Cerebellar nuclear complex (tissue), 1 donor: ENCODE measurements at regions not wholly inside any gene's neighbourhood (a gene's known extent, or its start where the extent isn't known, plus 50 kb on each side); places are given as distances from the start of the nearest gene placed in this dataset.

Source experiments
- DNase-seq, 2 experiments: peaks; one replicate each; lab custom pipeline; 2025; lab: John Stamatoyannopoulos, UW

DNA sequence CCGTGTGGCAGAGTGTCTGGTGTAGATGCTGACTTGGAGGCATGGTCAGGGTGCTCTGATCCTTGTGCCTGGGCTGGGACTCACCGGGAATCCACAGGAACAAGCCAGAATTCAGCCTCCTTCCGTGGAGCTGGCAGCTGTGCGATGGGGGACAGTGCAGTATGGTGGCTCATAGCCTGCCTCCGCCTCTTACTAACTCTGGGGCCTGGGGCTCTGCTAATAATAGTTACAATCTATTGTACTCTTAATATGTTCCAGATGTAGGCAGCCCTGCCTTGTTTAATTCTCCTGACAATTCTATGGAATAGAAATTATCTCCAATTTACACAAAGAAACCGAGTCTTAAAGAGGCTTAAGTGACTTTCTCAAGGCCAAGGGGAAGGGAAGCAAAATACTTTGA lies 77.6 kb downstream of the PCDH1 start:
- DNase-seq: no peak

DNA sequence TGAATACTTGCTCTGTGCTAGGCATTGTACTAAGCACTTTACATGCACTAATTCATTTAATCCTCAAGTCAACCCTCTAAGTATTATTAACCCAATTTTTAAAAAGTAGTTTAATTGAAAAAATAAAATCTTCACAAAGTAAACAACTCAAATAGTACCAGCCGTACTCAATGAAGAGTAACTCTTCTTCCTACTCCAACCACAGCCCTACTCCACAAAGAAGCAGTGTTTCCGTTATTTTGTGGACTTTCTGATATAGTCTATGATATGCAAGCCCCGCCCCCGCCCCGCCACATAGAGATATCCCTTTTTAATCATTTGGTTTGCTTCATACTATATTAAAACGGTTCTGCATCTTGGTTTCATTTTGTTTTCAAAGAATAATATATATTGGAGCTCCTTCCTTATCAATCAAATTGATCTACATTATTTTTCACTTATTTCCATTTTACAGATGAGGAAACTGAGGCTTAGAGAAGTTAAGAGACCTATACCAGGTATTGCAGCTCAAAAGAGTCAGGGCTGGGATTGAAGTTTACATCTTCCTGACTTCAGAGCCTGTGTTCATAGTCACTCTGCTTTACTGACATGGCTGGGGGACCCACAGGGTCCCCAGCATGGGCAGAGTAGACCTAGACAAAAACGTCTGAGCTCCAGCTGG lies 78.6 kb downstream of the PCDH1 start:
- no peak for DNase-seq

DNA sequence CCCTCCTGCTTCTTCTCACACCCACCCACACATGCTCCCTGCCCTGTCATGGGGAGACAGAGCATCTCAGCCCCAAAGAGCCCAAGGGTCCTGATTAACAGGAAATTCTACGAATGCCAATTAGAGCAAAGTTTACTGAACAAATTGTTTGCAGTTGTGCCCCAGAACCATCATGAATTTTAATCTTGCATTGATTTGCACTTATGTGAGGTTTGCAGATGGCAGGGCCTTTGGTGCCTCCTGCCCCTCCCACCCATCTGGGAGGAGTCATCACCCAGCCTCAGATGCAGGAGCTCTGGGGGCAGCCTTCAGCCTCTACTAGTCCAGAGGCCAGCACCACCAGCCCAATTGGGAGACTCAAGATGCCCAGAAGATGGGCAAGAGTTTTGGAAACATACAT lies 80.8 kb downstream of the PCDH1 start:
- DNase-seq: no peak

DNA sequence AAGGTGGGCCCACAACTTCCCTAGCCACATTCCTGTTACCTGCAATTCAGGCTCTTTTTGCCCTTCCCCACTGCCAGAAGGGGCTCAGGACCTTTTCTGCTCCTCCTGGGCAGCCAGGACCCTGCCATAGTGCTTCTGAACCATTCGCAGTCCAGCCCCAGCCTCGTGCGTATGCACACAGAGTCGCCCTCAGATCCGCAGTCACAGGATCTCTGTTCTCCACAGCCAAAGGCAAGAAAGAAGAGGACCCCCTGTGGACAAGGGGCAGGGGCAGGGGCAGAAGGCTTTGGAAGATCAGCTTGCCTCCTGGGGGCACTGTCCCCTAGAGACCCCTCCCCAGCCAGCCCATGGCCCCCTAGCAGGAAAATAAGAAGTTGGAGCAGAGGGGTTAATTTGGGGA lies 82.8 kb downstream of the PCDH1 start:
- no peak for DNase-seq

DNA sequence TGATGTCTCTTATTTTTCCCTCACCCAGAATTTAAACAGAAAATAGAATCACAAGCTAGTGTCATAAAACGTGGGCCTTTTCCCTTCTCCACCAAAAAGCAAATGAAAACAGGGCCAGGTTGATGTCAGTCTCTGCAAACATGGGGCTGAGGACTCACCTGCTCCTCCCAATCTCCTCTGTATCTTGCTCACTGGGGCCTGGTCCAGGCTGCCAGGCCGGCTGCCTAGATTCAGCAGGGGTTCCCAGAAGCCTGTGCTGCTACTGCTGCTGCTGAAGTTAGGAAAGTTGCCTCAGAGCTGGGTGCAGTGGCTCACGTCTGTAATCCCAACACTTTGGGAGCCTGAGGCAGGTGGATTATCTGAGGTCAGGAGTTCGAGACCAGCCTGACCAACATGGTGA lies 84.3 kb downstream of the PCDH1 start:
- peak in 1 of 2 experiments; percentile 56 for DNase-seq

DNA sequence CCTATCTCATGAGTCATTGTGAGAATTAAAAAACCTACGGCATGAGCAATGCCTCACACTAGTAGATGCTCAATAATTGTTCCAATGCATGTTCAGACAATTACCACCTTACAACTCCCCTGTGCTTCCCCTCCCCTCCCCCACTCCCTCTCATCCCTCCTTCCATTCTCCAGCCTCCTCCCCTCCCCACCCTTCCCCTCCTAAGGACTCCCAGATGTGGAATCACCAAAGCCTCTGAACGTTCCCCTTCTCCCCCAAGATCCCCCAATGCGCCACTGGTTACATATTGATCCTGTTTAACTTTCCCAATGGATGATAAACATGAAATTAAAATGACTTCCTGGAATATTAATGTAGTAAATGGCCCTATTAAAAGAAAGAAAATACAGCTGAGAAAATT lies 84.8 kb downstream of the PCDH1 start:
- DNase-seq: no peak

DNA sequence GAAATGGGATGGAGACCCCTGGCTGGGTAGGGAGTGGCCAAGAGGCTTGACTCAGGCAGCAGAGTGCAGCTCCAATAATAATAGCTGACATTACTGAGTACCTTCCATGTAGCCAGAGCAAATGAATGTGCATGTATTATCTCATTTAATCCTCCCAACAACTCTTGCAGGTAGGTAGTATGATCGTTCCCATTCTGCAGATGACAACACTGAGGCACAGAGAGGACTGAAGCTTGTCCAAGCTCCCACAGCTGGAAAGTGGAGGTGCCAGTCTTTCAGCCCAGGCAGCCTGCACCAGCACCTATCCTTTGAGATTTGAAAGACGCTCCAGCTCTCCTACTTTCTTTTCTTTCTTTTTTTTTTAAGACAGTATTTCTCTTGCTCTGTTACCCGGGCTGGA lies 87.6 kb downstream of the PCDH1 start:
- DNase-seq: no peak

DNA sequence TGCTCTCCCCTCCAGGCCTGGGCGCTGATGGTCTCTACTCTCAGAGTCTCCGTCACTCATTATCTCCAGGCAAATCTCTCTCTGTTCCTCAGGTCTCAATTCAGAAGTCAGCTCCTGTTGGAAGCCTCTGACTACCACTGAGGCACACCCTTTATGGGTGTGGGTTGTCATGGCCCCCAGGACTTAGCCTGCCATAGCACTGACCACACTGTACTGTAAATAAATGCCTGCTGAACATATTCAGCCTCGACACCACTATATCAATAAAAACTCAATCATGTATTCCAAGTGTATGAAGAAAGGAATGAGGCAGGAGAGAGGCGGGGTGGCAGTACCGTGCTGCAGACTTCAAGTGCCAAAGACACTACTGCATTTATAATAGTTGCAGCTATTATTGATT lies 88.9 kb downstream of the PCDH1 start:
- no peak for DNase-seq

DNA sequence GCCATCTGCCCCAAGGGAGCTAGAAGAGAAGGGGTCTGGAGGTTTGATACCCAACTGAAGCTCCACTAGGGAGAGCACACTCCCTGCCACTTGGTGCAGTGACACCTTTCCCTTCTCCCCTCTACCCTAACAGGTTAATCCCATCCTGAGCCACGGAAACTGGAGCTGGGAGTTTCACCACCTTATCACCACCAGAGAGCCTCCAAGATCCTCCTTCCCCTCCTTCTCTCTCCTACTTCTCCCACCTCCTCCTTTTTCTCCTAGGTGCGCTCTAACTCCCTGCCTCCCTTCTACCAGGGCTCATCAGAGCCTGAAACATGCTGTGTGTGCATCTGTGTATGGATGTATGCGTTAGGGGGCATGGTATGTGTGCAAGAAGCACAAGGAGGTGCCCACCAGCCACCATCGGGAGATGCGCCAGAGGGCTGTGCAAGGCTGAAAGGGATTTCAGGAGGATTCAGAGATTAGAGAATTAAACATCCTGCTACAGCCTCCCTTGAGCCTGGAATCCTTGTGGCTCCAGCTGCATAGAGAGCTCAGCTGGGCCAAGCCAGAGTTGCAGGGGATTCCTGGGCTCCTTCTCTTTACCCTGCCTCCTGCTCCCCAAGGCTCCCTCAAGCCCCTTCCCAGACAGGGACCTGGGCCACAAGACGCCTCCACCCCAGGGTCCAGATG lies 89.8 kb downstream of the PCDH1 start:
- DNase-seq: no peak

DNA sequence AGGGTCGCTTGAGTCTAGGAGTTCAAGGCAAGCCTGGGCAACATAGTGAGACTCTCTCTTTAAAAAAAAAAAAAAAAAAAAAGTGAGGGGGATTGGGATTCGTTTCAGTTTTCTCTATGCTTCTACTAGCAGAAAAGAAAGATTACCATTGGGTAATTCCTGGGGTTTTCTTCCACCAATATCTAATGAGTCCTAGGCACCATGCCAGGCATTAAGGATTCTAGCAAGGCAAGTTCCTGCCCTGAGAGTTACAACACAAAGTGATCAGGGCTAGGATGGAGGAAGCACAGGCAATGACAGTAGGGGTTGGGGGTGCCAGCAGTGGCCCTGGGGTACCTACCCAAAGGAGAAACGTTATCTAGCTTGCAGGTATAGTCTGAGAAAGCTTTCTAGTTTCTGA lies 90.8 kb downstream of the PCDH1 start:
- DNase-seq: no peak

DNA sequence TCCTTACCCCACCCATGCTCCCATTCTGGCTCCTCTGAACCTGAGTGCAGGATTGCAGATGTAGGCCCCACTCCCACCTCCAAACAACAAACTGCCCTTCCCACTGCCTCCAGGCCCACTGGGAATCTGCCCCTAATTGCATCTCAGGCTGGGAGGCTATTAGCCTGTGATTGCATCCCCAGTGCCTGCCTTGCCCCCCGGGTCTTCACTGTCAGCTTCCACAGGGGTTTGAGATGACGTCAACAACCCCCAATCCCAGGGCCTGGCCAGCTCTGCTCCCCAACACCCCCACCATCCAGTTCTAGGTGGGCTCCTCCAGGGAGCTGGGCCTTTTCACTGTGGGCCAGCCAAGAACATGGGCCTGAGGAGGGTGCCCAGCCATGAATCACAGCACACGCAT lies 91.5 kb downstream of the PCDH1 start:
- DNase-seq: no peak

DNA sequence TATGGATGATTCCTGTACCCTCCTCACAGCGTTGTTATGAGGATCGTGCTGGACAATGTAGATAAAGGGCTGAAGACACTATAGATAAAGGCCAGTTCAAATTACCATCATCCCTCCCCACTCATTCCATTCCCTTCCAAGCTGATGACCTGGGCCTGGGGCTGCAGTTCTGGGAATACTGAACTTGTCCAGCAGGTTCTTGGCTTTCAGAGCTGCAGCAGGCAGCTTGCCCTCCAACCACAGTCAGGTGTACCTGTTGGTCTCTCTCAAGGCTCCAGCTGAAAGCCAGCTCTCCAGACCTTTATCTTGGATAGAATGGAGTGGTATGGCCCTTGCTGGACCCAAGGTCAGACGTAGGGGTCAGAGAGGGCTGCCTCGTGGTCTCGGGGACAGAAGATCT lies 92.5 kb downstream of the PCDH1 start:
- no peak for DNase-seq

DNA sequence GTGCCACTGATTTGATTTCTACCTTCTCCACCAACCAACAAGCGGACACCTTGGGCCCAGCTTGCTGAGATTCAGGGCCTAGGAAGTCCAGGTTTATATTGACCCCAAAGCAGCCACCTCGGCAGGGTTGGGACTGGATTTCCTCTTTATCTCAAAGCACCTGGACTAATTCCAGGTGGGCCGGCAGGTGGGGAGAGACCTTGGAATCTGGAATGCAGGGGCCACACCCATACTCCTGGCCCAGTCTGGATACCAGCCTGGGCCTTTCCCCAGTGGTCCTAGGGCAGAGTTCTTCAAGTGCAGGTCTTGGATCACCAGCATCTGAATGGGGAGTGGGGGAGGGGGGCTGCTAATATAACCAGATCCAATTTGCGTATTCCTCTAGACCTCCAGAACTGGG lies 93.1 kb downstream of the PCDH1 start:
- DNase-seq: no peak

DNA sequence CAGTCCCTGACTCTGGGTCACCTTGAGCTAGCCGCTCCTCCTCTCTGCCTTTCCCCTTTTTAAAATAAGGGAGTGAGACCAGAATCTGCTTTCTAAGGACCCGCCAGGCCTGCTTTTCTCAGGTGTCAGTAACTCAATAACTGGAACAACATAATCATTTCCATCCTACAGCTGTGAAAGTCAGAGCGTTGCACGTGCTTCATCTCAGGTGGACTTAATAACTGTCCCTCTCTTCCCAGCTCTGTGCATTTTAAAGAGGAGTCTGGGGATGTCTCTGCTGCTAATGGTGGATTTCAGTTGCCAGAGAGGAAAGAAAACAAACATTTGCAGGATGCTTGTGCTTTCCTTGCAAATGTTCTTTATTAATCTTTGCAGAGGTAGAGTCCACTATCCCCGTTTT lies 93.7 kb downstream of the PCDH1 start:
- DNase-seq: no peak

DNA sequence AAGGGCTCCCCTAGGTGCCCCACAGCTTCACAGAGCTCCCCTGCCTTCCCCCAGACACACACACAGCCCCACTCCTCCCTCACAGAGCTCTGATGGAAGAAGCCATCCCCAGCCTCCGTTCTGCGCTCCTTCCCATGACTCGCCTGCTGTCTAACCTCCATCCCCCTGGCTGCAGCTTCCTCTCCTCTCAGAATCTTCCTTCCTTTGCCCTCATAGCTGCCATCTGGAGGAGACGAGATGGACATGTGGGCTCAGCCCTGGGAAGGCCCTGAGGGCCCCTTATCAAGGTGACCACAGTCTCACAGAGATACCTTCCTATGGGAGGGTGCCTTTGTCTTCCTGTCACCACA lies 94.3 kb downstream of the PCDH1 start:
- DNase-seq: no peak

DNA sequence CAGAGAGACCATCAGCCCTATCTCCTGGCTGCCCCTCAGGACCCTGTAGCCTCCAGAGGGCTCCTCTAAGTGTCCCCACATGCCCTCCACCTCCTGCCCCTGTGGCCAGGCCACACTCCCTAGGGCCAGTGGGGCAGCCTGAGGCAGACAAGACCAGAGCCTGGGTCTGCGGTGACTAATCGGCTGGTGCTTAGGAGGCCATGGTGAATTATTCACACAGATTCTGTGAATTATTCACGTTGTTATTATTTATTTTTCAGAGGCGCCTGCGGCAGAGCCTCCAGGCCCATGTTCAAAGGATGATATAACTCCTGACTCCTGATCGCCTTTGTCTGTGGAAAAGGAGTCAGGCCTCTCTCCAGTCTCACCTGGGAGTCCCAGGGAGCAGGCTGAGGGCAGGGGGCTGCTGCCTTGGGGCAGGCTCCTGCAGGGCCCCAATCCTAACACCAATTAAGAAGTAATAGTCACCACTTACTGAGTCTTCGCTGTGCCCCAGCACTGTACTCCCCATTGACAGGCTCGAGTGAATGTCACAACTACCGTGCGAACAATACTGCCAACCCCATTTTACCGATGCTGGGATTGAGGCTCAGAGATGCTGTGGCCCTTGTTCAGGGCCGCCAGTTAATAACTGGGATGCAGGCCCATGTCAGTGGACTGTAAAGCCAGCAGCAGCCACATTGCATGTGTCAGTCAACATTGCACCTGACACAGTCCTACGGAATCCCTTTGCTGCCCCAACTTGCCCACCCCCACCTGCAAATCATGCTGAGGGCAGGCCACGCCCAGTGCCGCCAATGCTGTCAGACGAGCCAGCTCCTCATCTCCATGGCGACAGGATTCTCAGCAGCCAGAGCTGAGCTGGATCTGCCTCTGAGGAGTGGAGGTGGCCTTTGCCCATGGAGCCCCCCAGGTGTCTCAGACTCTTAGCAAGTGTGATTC lies 94.9 kb downstream of the PCDH1 start:
- peak; percentile 15 to 24 for DNase-seq

DNA sequence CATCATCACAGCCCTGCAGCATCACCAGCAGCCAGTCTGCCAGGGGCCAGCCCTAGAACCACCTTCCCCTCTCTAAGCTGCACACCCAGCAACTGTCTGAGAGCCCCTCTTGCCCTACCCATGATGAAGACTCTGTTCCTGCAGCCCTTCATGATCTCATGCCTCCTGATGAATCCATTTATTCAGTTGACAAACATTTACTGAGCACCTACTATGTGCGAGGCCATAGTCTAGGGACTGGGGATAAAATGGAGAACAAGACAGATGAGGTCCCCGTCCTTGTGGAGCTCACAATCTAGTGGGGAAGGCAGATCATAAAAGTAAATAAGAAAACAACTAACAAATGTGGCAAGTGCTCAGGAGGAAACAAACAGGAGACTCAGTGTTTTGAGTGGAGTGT lies 96.3 kb downstream of the PCDH1 start:
- DNase-seq: no peak

DNA sequence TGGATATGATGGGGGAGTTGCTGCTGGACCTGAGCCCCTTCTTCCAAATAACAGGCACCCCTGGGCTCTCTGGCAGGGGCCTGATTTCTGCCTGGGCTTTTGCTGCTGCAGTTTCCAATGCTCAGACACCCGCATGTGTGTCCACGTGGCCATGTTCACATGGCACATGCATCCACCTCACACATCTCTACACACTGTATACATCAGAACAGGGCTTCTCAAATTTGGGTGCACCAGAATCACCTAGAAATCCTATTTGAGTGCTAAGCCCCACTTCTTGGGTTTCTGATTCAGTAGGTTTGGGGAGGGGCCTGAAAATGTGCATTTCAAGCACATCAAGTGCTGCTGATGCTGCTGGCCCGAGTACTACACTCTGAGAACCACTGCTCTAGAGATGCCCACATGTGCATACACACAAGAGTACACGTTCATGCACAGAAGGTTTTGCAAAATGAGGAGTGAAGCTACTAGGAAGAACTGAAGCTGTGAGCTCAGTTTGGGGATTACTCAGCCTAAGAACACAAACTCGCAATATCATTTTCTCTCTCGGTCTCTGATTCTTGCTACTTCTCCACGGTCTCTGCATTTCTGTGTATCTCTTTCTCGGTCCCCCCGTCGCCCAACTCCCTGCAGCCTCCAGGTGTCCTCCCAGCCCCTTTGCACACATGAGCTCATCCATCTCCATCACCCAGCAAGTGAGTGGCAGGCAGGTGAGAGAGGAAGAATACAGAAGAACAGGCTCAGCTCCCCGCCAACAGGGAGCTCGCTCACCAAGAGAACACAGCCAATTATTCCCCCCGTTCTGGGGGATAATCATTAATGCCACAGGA lies 97.0 kb downstream of the PCDH1 start:
- no peak for DNase-seq

DNA sequence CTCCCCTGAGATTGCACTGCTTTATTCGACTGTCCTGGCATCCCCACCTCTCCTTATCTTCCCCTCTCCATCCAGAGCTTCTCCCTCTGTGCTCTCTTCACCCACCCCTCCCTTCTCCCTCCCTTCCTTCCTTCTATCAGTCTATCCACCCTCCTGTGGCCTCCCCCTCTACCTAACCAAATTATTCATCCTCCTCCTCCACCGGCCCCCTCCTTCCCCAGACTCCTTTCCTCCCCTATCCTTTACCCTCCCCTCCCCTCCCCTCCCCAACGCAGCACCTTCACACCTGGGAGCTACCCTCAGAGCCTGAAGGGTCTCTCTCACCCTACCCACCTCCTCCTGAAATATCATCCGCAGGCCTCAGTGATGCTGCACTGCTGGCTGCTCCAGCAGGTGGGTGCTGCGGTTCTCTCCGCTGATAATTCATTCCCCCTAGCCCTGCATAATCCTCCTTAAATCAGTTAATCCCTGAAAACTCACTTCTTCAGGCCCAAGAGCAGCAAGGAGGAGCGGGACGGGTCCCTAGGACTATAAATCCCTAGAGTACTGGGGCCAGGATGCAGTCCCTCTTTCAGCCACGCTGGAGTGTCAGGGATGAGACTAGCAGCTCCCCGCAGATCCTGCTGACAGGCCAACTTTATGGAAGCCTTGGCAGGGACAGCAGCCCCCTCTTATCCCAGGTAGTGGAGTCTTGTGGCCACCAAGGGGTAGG lies 97.8 kb downstream of the PCDH1 start:
- no peak for DNase-seq

DNA sequence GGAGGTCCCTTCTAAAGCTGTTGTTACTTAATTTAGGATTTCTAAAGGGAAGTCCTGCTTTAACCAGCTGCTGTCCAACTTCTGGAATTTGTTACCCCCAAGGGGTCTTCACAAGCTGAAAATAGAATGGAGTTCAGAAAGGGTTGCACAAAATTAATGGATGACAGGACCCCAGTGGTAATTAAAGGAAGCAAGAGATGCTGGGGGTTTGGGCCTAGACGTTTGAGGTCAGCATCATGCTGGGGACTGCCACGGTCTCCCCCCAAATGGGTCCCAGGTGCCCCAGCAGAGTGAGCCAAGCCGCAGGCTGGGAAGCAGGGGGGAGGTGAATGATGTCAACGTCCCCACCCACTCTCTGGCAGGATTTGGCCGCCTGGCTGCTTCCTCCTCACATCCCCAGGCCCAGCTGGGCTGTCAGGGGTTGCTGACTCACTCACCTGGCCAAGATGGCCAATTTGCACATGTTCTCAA lies 97.5 kb upstream of the ARAP3 start:
- no peak for DNase-seq

DNA sequence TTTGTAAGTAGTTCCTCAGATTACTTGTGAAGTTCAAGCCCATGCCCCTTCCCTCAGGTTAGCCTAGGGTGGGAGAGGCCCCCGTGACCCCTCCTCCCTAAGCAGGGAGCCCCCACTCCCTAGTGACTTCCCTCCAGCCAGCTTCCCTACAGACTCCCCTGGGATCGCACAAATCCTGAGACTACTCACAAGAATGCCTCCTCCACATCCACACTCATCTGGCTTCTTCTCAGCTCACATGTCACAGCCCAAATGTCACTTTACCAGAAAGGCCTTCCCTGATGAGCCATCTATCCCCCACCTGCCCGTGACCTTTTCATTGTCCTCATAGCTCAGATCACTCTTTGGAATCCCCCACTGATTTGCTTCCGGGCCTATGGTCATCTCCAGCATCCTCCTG lies 96.7 kb upstream of the ARAP3 start:
- no peak for DNase-seq
